ENCODE measurements at regions not wholly inside any gene's neighbourhood (a gene's known extent, or its start where the extent isn't known, plus 50 kb on each side); places are given as distances from the start of the nearest gene placed in this dataset.
"Not testable (repeated sequence)": the region's sequence is repeated elsewhere in the genome, so short reads cannot be mapped to it uniquely, and the experiment has no call there.

GRCh38 chr6:106858653-106859092 lies 115.9 kb downstream of the CD24 start:
- Mint-ChIP-seq H3K4me3 (ENCODE audit: unreplicated experiment) (no peak overlapping the region), H3K27ac (ENCODE audit: unreplicated experiment) (no peak overlapping the region), H3K4me1 (ENCODE audit: low read depth, unreplicated experiment) (no peaks in the 10 kb centered on the region), H3K36me3 (ENCODE audit: unreplicated experiment) (peaks cover 10% of the 10 kb centered on the region), H3K27me3 (ENCODE audit: unreplicated experiment) (peaks cover 1% of the 10 kb centered on the region), H3K9me3 (ENCODE audit: unreplicated experiment) (peaks cover 4% of the 10 kb centered on the region)
- DNase-seq: no peak
- no peak for TF ChIP-seq CTCF (IDR thresholded peaks at IDR 0.05; ENCODE audit: partially characterized antibody, unreplicated experiment)

- H3K27ac Mint-ChIP-seq (ENCODE audit: unreplicated experiment): no peak overlapping the region
- no peak overlapping the region for H3K4me3 Mint-ChIP-seq (ENCODE audit: unreplicated experiment)
- H3K9me3 Mint-ChIP-seq (ENCODE audit: unreplicated experiment): peaks cover 4% of the 10 kb centered on the region
Measured at GRCh38 chr6:106857771-106858652, 116.5 kb downstream of the CD24 start.

GRCh38 chr6:106857310-106857709 lies 117.2 kb downstream of the CD24 start:
- H3K27me3 Mint-ChIP-seq (ENCODE audit: unreplicated experiment); H3K4me1 Mint-ChIP-seq (ENCODE audit: low read depth, unreplicated experiment); H3K27ac Mint-ChIP-seq (ENCODE audit: unreplicated experiment); H3K36me3 Mint-ChIP-seq (ENCODE audit: unreplicated experiment); DNase-seq; H3K9me3 Mint-ChIP-seq (ENCODE audit: unreplicated experiment); H3K4me3 Mint-ChIP-seq (ENCODE audit: unreplicated experiment): not testable (repeated sequence)

More at GRCh38 chr6:106857771-106858652, 116.5 kb downstream of the CD24 start:
- Mint-ChIP-seq H3K36me3 (ENCODE audit: unreplicated experiment) (peaks cover 10% of the 10 kb centered on the region), H3K4me1 (ENCODE audit: low read depth, unreplicated experiment) (no peaks in the 10 kb centered on the region), H3K27me3 (ENCODE audit: unreplicated experiment) (peaks cover 1% of the 10 kb centered on the region)
- no peak for TF ChIP-seq CTCF (IDR thresholded peaks at IDR 0.05; ENCODE audit: partially characterized antibody, unreplicated experiment)
- DNase-seq: no peak

GRCh38 chr6:106856227-106856874 lies 118.2 kb downstream of the CD24 start:
- H3K9me3 Mint-ChIP-seq (ENCODE audit: unreplicated experiment): peaks cover 3% of the 10 kb centered on the region
- H3K36me3 Mint-ChIP-seq (ENCODE audit: unreplicated experiment): peaks cover 9% of the 10 kb centered on the region
- H3K4me3 Mint-ChIP-seq (ENCODE audit: unreplicated experiment): no peak overlapping the region
- H3K27me3 Mint-ChIP-seq (ENCODE audit: unreplicated experiment): peaks cover 2% of the 10 kb centered on the region
- no peak overlapping the region for H3K27ac Mint-ChIP-seq (ENCODE audit: unreplicated experiment)
- H3K4me1 Mint-ChIP-seq (ENCODE audit: low read depth, unreplicated experiment): no peaks in the 10 kb centered on the region
- DNase-seq: no peak
- TF ChIP-seq CTCF (IDR thresholded peaks at IDR 0.05; ENCODE audit: partially characterized antibody, unreplicated experiment): no peak

GRCh38 chr6:106855117-106855516 lies 119.4 kb downstream of the CD24 start:
- H3K27ac Mint-ChIP-seq (ENCODE audit: unreplicated experiment): no peak overlapping the region
- H3K9me3 Mint-ChIP-seq (ENCODE audit: unreplicated experiment): peaks cover 4% of the 10 kb centered on the region
- no peak overlapping the region for H3K4me3 Mint-ChIP-seq (ENCODE audit: unreplicated experiment)
- TF ChIP-seq CTCF (IDR thresholded peaks at IDR 0.05; ENCODE audit: partially characterized antibody, unreplicated experiment): no peak
- no peaks in the 10 kb centered on the region for H3K4me1 Mint-ChIP-seq (ENCODE audit: low read depth, unreplicated experiment)
- H3K27me3 Mint-ChIP-seq (ENCODE audit: unreplicated experiment): peaks cover 2% of the 10 kb centered on the region
- DNase-seq: no peak
- peaks cover 9% of the 10 kb centered on the region for H3K36me3 Mint-ChIP-seq (ENCODE audit: unreplicated experiment)
